Spleen (tissue), 7 donors: ENCODE measurements at regions not wholly inside any gene's neighbourhood (a gene's known extent, or its start where the extent isn't known, plus 50 kb on each side); places are given as distances from the start of the nearest gene placed in this dataset.

Experiments used
- CTCF ChIP-seq, 11 experiments: fragments of 200-600 bp in 7 of 11; fragments of 450-650 bp in 4 of 11; sonication (generic) in 4 of 11; IDR thresholded peaks in 8 of 11; conservative IDR thresholded peaks in 3 of 11; 1 replicate in 7 of 11; 2 replicates in 4 of 11; pipeline versions ENCODE4 v1.4.0 to v1.8.0; 2016 to 2021; ENCODE audit warnings: antibody characterized with exemption in 11 of 11, inconsistent platforms in 4 of 11, mild to moderate bottlenecking in 1 of 11
- POLR2A ChIP-seq, 3 donors: fragments of 450-650 bp; IDR thresholded peaks; one replicate each; pipeline ENCODE4 v1.5.1; 2017; ENCODE audit warnings: antibody characterized with exemption in 3 of 3, mild to moderate bottlenecking in 1 of 3
- donor health status: DM: no; HTN: no; CAD: no; lungs with moderate emphysema.
- donor health status: DM: no; HTN: no; CAD: no.
- donor health status: DM: no; HTN: no; CAD: no.

- TF ChIP-seq CTCF (IDR thresholded peaks at IDR 0.05 in 8 of 11, conservative IDR thresholded peaks at IDR 0.05 in 3 of 11): peak in 1 of 11 experiments; percentile 20
- no peak for TF ChIP-seq POLR2A (IDR thresholded peaks at IDR 0.05)
Measured at GRCh38 chr19:29285878-29286277, 72.9 kb upstream of the UQCRFS1 start.
